SK-N-MC (cell line): ENCODE measurements at regions not wholly inside any gene's neighbourhood (a gene's known extent, or its start where the extent isn't known, plus 50 kb on each side); places are given as distances from the start of the nearest gene placed in this dataset.

ENCODE experiments used
- DNase-seq: peaks from one replicate; pipeline ENCODE4 v3.0.0-alpha.2; 2011; ENCODE audit warnings: low read depth, low spot score
- H3K27ac ChIP-seq: fragments of 200-600 bp; sonication (generic); 2 replicates; pipeline ENCODE4 v1.5.1; 2016; ENCODE audit warnings: mixed run types
- H3K36me3 ChIP-seq: fragments of 200-600 bp; sonication (generic); 2 replicates; pipeline ENCODE4 v1.6.1; 2017; ENCODE audit warnings: antibody characterized with exemption, low read length, mixed read lengths; ENCODE audit not compliant: insufficient read depth
- H3K4me3 ChIP-seq: fragments of 200-600 bp; sonication (generic); 2 replicates; pipeline ENCODE4 v1.5.1; 2016
- H3K9ac ChIP-seq: fragments of 200-600 bp; sonication (generic); 2 replicates; pipeline ENCODE4 v1.8.0; 2017; ENCODE audit warnings: mixed run types, mixed read lengths; ENCODE audit not compliant: insufficient read length
- H3K9me3 ChIP-seq: fragments of 200-600 bp; sonication (generic); 2 replicates; pipeline ENCODE4 v1.6.1; 2017; ENCODE audit warnings: low read depth, mild to moderate bottlenecking, antibody characterized with exemption, low read length, moderate library complexity, mixed read lengths
- EZH2 ChIP-seq: fragments of 200-600 bp; sonication (generic); IDR thresholded peaks from one replicate; pipeline ENCODE4 v1.6.1; 2017; ENCODE audit warnings: antibody characterized with exemption
- FOXP2 ChIP-seq: optimal IDR thresholded peaks from 2 replicates; pipeline ENCODE3; 2011; ENCODE audit warnings: mild to moderate bottlenecking, moderate library complexity; ENCODE audit not compliant: insufficient read depth; ENCODE audit errors: extremely low read length, control extremely low read depth
- POLR2AphosphoS5 ChIP-seq: IDR thresholded peaks from 2 replicates; pipeline ENCODE4 v1.6.1; 2012; ENCODE audit warnings: mild to moderate bottlenecking, low read depth, low read length, borderline replicate concordance

GRCh38 chr1:29500651-29501050, 264.3 kb downstream of the PTPRU start:
- H3K27ac ChIP-seq: no peak overlapping the region
- H3K9ac ChIP-seq: no peak overlapping the region

GRCh38 chr1:29500041-29500440, 263.7 kb downstream of the PTPRU start:
- no peak for DNase-seq
- H3K9me3 ChIP-seq: no peaks in the 10 kb centered on the region
- H3K27ac ChIP-seq: no peak overlapping the region
- H3K36me3 ChIP-seq: no peaks in the 10 kb centered on the region
- H3K9ac ChIP-seq: no peak overlapping the region
- no peak for TF ChIP-seq EZH2
- no peak for TF ChIP-seq FOXP2
- no peak for TF ChIP-seq POLR2AphosphoS5
- H3K4me3 ChIP-seq: no peak overlapping the region

More at GRCh38 chr1:29500651-29501050, 264.3 kb downstream of the PTPRU start:
- TF ChIP-seq POLR2AphosphoS5 (no peak), EZH2 (no peak), FOXP2 (no peak)
- H3K9me3 ChIP-seq: no peaks in the 10 kb centered on the region
- DNase-seq: no peak
- H3K36me3 ChIP-seq: no peaks in the 10 kb centered on the region
- H3K4me3 ChIP-seq: no peak overlapping the region

- Histone ChIP-seq H3K36me3 (no peaks in the 10 kb centered on the region), H3K9me3 (no peaks in the 10 kb centered on the region), H3K4me3 (no peak overlapping the region), H3K27ac (no peak overlapping the region), H3K9ac (no peak overlapping the region)
- DNase-seq: no peak
- TF ChIP-seq FOXP2 (no peak), POLR2AphosphoS5 (no peak), EZH2 (no peak)
Measured at GRCh38 chr1:29499104-29499650, 262.9 kb downstream of the PTPRU start.

DNA sequence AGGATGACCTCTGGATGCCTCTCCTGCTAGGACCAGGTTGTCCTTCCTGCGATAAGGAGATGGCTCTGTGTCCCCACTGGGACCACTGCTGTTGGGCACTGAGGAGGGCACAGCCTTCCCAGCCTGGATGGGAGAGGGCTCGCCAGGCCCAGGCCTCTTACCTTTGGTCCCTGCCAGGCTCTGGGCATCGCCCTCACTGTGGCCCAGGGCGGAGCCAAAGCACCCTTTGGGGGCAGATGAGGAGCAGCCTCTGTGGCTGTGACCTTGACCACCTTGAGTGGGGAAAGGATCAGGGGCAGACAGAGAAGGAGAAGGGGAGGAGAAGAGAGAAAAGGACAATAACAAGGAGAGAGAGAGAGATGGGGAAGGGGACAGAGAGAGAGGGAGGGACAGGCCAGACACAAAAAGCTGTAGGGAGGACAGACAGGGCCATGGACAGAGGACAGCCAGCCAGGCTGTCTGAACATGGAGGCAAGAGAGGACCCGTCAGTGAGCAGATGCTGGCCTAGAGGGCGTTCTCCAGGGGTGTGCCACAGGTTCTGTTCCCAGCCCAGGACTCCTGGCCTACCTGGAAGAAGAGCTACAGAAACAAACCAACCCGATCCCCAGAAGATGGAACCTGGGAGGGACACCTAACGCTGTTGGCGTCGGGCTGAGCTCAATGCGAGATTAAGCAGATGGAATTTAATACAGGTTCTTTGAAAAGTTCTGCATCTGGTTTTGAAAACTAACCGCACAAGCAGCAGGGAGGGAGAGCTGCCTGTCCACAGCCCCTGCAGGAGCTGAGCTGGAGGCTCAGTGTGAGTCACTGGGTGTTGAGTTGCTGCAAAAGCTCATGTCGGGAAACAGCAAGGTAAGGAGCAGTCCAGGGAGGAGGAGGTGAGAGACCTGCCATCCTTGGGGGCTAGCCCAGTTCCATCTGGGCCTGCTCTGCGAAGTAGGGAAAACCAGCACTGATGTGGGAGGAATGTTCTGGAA, 262.1 kb downstream of the PTPRU start:
- TF ChIP-seq EZH2: no peak
- TF ChIP-seq POLR2AphosphoS5: no peak
- TF ChIP-seq FOXP2: no peak
- Histone ChIP-seq H3K9ac (no peak overlapping the region), H3K27ac (no peak overlapping the region), H3K4me3 (no peak overlapping the region), H3K36me3 (no peaks in the 10 kb centered on the region), H3K9me3 (no peaks in the 10 kb centered on the region)
- no peak for DNase-seq

DNA sequence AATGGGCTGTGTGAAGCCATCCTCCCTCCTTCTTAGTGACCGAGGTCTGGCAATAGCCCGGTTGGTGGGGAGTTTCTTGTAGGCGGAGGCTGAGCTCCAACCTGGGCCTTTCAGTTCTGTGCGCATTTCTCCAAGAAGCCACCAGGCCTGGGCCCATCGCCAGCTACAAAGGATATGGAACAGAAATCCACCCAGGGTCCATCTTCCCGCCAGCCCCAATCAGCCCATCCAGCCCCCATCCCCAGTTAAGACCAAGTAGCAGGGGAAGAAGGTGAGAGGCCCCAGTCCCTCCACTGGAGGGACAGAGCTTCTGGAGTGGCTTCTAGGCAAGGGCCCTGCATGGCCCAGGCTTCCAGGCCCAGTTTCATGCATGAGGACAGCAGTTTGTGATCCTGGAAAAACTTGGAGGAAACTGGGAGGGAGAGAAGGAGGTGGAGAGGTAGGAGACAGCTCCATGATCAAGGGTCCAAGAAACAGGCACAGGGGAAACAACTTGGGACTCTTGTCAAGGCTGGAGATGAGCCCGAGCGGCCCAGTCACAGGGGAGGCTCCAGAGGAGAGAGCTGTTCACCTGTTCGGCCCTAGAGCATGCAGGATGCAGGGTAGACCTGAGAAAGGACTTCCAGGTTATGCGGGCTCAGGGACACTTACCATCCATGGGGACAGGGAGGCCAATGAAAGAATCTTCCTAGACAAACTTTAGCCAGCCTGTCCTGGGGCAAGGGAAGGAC, 261.2 kb downstream of the PTPRU start:
- Histone ChIP-seq H3K36me3 (no peaks in the 10 kb centered on the region), H3K9ac (no peak overlapping the region), H3K27ac (no peak overlapping the region), H3K4me3 (no peak overlapping the region), H3K9me3 (no peaks in the 10 kb centered on the region)
- DNase-seq: no peak
- TF ChIP-seq EZH2: no peak

GRCh38 chr1:29496701-29497100, 260.4 kb downstream of the PTPRU start:
- Histone ChIP-seq H3K27ac (no peak overlapping the region), H3K9me3 (no peaks in the 10 kb centered on the region), H3K4me3 (no peak overlapping the region), H3K9ac (no peak overlapping the region), H3K36me3 (no peaks in the 10 kb centered on the region)
- no peak for DNase-seq
- TF ChIP-seq FOXP2 (no peak), EZH2 (no peak), POLR2AphosphoS5 (no peak)

DNA sequence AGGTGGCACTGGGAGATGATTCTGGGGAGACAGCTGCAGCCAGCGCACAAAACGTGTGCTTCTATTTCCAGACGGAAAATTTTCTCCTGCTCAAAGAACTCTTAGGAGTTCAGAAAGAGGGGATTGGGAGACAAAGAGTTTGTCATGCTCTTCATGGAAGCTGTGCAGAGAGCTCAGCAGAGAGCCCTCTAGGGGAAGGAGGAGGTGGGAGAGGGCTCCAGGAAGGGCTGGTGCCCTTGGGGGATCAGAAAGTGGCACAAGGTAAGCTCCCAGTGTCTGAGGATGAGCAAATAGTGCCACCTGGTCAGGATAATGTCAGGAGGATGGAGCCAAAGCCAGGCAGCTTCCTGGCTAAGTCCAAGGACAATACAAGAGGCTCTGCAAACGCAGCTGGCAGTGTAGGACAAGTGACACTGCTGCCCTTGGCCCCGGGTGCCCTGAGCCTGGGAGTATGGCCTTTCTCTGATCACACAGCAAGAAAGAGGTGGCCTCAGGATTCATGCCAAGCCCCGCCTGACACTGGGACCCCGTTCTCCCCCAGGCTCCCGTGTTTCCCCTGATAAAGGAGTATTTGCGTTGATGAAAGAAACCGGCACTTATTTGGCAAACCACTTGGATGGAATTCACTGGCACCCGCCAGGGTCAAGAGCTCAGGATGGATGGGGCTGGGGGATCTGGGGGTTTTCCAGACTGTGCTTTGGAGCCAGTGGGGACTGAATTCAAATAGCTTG, 254.0 kb downstream of the PTPRU start:
- TF ChIP-seq EZH2: no peak
- no peak for DNase-seq

GRCh38 chr1:29489471-29489870, 253.1 kb downstream of the PTPRU start:
- no peak for DNase-seq
- no peak overlapping the region for H3K27ac ChIP-seq
- H3K4me3 ChIP-seq: no peak overlapping the region
- H3K36me3 ChIP-seq: no peaks in the 10 kb centered on the region
- no peaks in the 10 kb centered on the region for H3K9me3 ChIP-seq
- no peak for TF ChIP-seq POLR2AphosphoS5
- TF ChIP-seq EZH2: no peak
- TF ChIP-seq FOXP2: no peak
- H3K9ac ChIP-seq: no peak overlapping the region

More for the DNA sequence above, 254.0 kb downstream of the PTPRU start:
- Histone ChIP-seq H3K4me3 (no peak overlapping the region), H3K27ac (no peak overlapping the region), H3K9ac (no peak overlapping the region), H3K9me3 (no peaks in the 10 kb centered on the region), H3K36me3 (no peaks in the 10 kb centered on the region)
